IMR-90 (cell line): ENCODE measurements at regions not wholly inside any gene's neighbourhood (a gene's known extent, or its start where the extent isn't known, plus 50 kb on each side); places are given as distances from the start of the nearest gene placed in this dataset.

Experiments
- ATAC-seq: fragments of 200-7000 bp; cut with Tn5 transposase; 2 replicates; pipeline ENCODE4 v1.9.1; 2020; ENCODE audit warnings: low read depth, mild to moderate bottlenecking, moderate library complexity
- BruUV-seq: library from RNA; stranded (reverse); fragments of 400-500 nt; replicated peaks from 2 replicates; lab custom pipeline; 2021; lab: Mats Ljungman, UMichigan
- CTCF ChIA-PET: fragments of 300-600 bp; formaldehyde crosslinking; extraction: SDS; loops from one replicate; lab custom pipeline; 2021; ENCODE audit warnings: antibody characterized with exemption; lab: Yijun Ruan, JAX
- POLR2A ChIA-PET: fragments of 300-600 bp; sonication (Branson Sonifier 250); formaldehyde crosslinking; loops from one replicate; lab custom pipeline; 2022; ENCODE audit warnings: antibody characterized with exemption; ENCODE audit not compliant: unreplicated experiment; lab: Charles Lee
- DNase-seq: peaks from one replicate; pipeline ENCODE4 v3.0.0; 2013
- H2AFZ ChIP-seq: replicated peaks from 2 replicates; pipeline ENCODE3; 2013; ENCODE audit warnings: low read length, mild to moderate bottlenecking; ENCODE audit not compliant: poor library complexity
- H2AK5ac ChIP-seq: 2 replicates; pipeline ENCODE4 v1.6.1; 2013; ENCODE audit warnings: low read depth, low read length, inconsistent platforms
- H2AK9ac ChIP-seq: replicated peaks from 2 replicates; pipeline ENCODE3; 2013; ENCODE audit warnings: mild to moderate bottlenecking, low read depth, low read length, moderate library complexity; ENCODE audit not compliant: poor library complexity
- H2BK120ac ChIP-seq: 2 replicates; pipeline ENCODE4 v1.6.1; 2013; ENCODE audit warnings: low read depth, low read length, inconsistent platforms
- H2BK15ac ChIP-seq: 3 replicates; pipeline ENCODE4 v1.6.1; 2013; ENCODE audit warnings: low read depth, low read length, inconsistent platforms
- H2BK20ac ChIP-seq: 2 replicates; pipeline ENCODE4 v1.6.1; 2013; ENCODE audit warnings: low read depth, mild to moderate bottlenecking, inconsistent platforms, low read length, moderate library complexity
- H2BK5ac ChIP-seq: 2 replicates; pipeline ENCODE4 v1.6.1; 2013; ENCODE audit warnings: mild to moderate bottlenecking, low read depth, low read length, inconsistent platforms; ENCODE audit not compliant: poor library complexity, severe bottlenecking
- H3K14ac ChIP-seq: replicated peaks from 2 replicates; pipeline ENCODE4 v1.6.1; 2013; ENCODE audit warnings: low read depth, low read length, inconsistent platforms
- H3K18ac ChIP-seq: 2 replicates; pipeline ENCODE4 v1.6.1; 2013; ENCODE audit warnings: low read depth, low read length, control low read depth
- H3K23ac ChIP-seq: 2 replicates; pipeline ENCODE4 v1.6.1; 2013; ENCODE audit warnings: low read depth, low read length, inconsistent platforms
- H3K27ac ChIP-seq: 2 replicates; pipeline ENCODE4 v1.5.1; 2013; ENCODE audit warnings: mild to moderate bottlenecking, control low read depth, low read length; ENCODE audit not compliant: insufficient read depth
- H3K27me3 ChIP-seq: 2 replicates; pipeline ENCODE4 v1.6.1; 2013; ENCODE audit warnings: low read length; ENCODE audit not compliant: control insufficient read depth, insufficient read depth
- H3K36me3 ChIP-seq: 2 replicates; pipeline ENCODE4 v1.6.1; 2013; ENCODE audit warnings: low read length, mixed read lengths; ENCODE audit not compliant: control insufficient read depth, insufficient read depth
- H3K4ac ChIP-seq: 2 replicates; pipeline ENCODE4 v1.6.1; 2013; ENCODE audit warnings: low read depth, low read length, inconsistent platforms
- H3K4me1 ChIP-seq: 2 replicates; pipeline ENCODE4 v1.6.1; 2013; ENCODE audit warnings: low read length, mixed read lengths; ENCODE audit not compliant: control insufficient read depth, insufficient read depth
- H3K4me2 ChIP-seq: 2 replicates; pipeline ENCODE4 v1.6.1; 2013; ENCODE audit warnings: low read depth, mild to moderate bottlenecking, control low read depth, low read length, moderate library complexity
- H3K4me3 ChIP-seq: 2 replicates; pipeline ENCODE4 v1.5.1; 2013; ENCODE audit warnings: low read depth, mild to moderate bottlenecking, control low read depth, low read length, moderate library complexity; ENCODE audit not compliant: insufficient read depth
- H3K56ac ChIP-seq: 2 replicates; pipeline ENCODE4 v1.6.1; 2013; ENCODE audit warnings: low read length, inconsistent platforms; ENCODE audit not compliant: insufficient read depth; ENCODE audit errors: extremely low read depth
- H3K79me1 ChIP-seq, 2 experiments: 2 replicates each; pipeline ENCODE4 v1.6.1; 2013; ENCODE audit warnings: low read length in 2 of 2, inconsistent platforms in 1 of 2, low read depth in 1 of 2
- H3K9ac ChIP-seq: 2 replicates; pipeline ENCODE4 v1.6.1; 2013; ENCODE audit warnings: low read depth, low read length, control low read depth
- H3K9me1 ChIP-seq: 2 replicates; pipeline ENCODE4 v1.6.1; 2013; ENCODE audit warnings: low read length, inconsistent platforms; ENCODE audit not compliant: insufficient read depth
- H3K9me3 ChIP-seq: 2 replicates; pipeline ENCODE4 v1.6.1; 2013; ENCODE audit warnings: low read length; ENCODE audit not compliant: control insufficient read depth, insufficient read depth
- H4K20me1 ChIP-seq: 2 replicates; pipeline ENCODE4 v1.6.1; 2013; ENCODE audit warnings: low read length, inconsistent platforms; ENCODE audit not compliant: insufficient read depth
- H4K5ac ChIP-seq: 2 replicates; pipeline ENCODE4 v1.6.1; 2013; ENCODE audit warnings: mild to moderate bottlenecking, low read depth, low read length, control low read depth
- H4K8ac ChIP-seq, 2 experiments: 2 replicates each; pipeline ENCODE4 v1.6.1; 2013; ENCODE audit warnings: low read depth in 2 of 2, low read length in 2 of 2, control low read depth in 1 of 2, inconsistent platforms in 1 of 2
- H4K91ac ChIP-seq: 2 replicates; pipeline ENCODE4 v1.6.1; 2013; ENCODE audit warnings: low read depth, low read length, inconsistent platforms; ENCODE audit not compliant: insufficient read depth
- BHLHE40 ChIP-seq: fragments of 150-350 bp; IDR thresholded peaks from 2 replicates; pipeline ENCODE4 v1.6.1; 2016; ENCODE audit warnings: mild to moderate bottlenecking, low read depth, low read length
- CEBPB ChIP-seq: IDR thresholded peaks from 2 replicates; pipeline ENCODE4 v1.6.1; 2012; ENCODE audit warnings: low read depth, low read length, improper control_type of control experiment
- CHD1 ChIP-seq: IDR thresholded peaks from 2 replicates; pipeline ENCODE4 v1.6.1; 2012; ENCODE audit warnings: low read depth, low read length, improper control_type of control experiment
- CTCF ChIP-seq: conservative IDR thresholded peaks from 2 replicates; pipeline ENCODE4 v1.5.1; 2012; ENCODE audit warnings: mild to moderate bottlenecking, low read depth, low read length, improper control_type of control experiment
- ELK1 ChIP-seq: fragments of 150-350 bp; IDR thresholded peaks from 2 replicates; pipeline ENCODE4 v1.6.1; 2016; ENCODE audit warnings: low read depth, mild to moderate bottlenecking, low read length, moderate library complexity, borderline replicate concordance
- MAFK ChIP-seq: IDR thresholded peaks from 2 replicates; pipeline ENCODE4 v1.6.1; 2012; ENCODE audit warnings: low read depth, low read length, improper control_type of control experiment
- MAZ ChIP-seq: IDR thresholded peaks from 2 replicates; pipeline ENCODE4 v1.6.1; 2012; ENCODE audit warnings: low read depth, mild to moderate bottlenecking, low read length, improper control_type of control experiment, moderate library complexity, borderline replicate concordance
- MXI1 ChIP-seq: IDR thresholded peaks from 2 replicates; pipeline ENCODE4 v1.6.1; 2012; ENCODE audit warnings: low read depth, mild to moderate bottlenecking, low read length, moderate library complexity, borderline replicate concordance
- POLR2A ChIP-seq: IDR thresholded peaks from 2 replicates; pipeline ENCODE4 v1.6.1; 2012; ENCODE audit warnings: mild to moderate bottlenecking, low read depth, low read length
- RCOR1 ChIP-seq: IDR thresholded peaks from 2 replicates; pipeline ENCODE4 v1.6.1; 2012; ENCODE audit warnings: mild to moderate bottlenecking, low read length, improper control_type of control experiment; ENCODE audit not compliant: insufficient replicate concordance
- RFX5 ChIP-seq: IDR thresholded peaks from 2 replicates; pipeline ENCODE4 v1.8.0; 2012; ENCODE audit warnings: low read depth, mild to moderate bottlenecking, low read length, moderate library complexity
- SMC3 ChIP-seq: fragments of 150-350 bp; IDR thresholded peaks from 2 replicates; pipeline ENCODE4 v1.6.1; 2016; ENCODE audit warnings: low read depth, mild to moderate bottlenecking, antibody characterized with exemption, low read length, moderate library complexity
- WGBS, 2 experiments: methylation state at CpG; one replicate each; pipeline versions ENCODE4 v1.1.5 to v1.1.7; 2013; ENCODE audit warnings: missing lambda C conversion rate in 2 of 2; ENCODE audit not compliant: insufficient read length in 1 of 2; ENCODE audit errors: extremely low coverage in 2 of 2; 5-methylcytosine and 5-hydroxymethylcytosine counted together
- dilution Hi-C: fragments of 300-500 bp; cut with HindIII; formaldehyde crosslinking; loops from one replicate; pipeline ENCODE4 v1.14.3; 2018; ENCODE audit warnings: low sequenced_read_pairs; ENCODE audit not compliant: unreplicated experiment
- in situ Hi-C: fragments of 300-500 bp; cut with MboI; formaldehyde crosslinking; loops from 3 replicates; pipeline ENCODE4 v1.14.3; 2019; ENCODE audit warnings: low sequenced_read_pairs, inconsistent platforms, mixed read lengths
- intact Hi-C: fragments of 100-400 bp; cut with micrococcal nuclease; formaldehyde crosslinking; loops from 2 replicates; pipeline ENCODE4 v1.10.0; 2022
- TF ChIP-seq, protein P1 (sequence below): fragments of 150-350 bp; IDR thresholded peaks from 2 replicates; pipeline ENCODE4 v1.6.1; 2017; ENCODE audit warnings: mild to moderate bottlenecking, antibody characterized with exemption, low read length, low read depth

- TF ChIP-seq ELK1 = no peak
Measured at GRCh38 chr18:32549248-32550110, 78.8 kb upstream of the GAREM1 start (continued).

DNA sequence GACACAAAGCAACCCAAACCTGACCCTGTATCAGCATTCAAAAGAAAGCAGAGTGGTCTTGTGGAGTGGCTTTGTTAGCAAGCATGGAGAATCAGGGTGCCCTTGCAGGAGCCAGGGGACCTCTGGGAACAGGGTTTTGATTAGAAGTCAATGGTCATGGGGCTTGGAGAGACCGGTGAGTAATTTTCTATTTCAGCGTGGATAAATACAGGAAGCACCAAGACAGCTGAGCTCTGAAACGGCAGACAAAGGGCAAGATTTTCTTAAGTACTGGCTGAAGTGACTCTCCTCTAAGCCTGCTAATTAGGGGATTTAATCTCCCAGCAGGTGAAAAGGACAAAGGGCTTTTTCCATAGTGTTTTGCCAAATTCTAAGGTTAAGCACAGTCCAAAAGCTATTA, 78.0 kb upstream of the GAREM1 start:
- no peak overlapping the region for H2BK120ac ChIP-seq
- in situ Hi-C loops = no loop called here
- dilution Hi-C loops = no loop called here
- H3K9me3 ChIP-seq = no peaks in the 10 kb centered on the region
- no peak overlapping the region for H2BK5ac ChIP-seq
- H4K5ac ChIP-seq = no peak overlapping the region
- no peak overlapping the region for H3K18ac ChIP-seq
- no peak overlapping the region for H2BK15ac ChIP-seq
- H3K23ac ChIP-seq = no peak overlapping the region
- H3K14ac ChIP-seq = no peak overlapping the region
- no peak overlapping the region for H3K9ac ChIP-seq
- no peaks in the 10 kb centered on the region for H3K27me3 ChIP-seq
- no peak overlapping the region for H4K91ac ChIP-seq
- H2AK9ac ChIP-seq = no peak overlapping the region
- no peak overlapping the region for H3K4ac ChIP-seq
- H3K36me3 ChIP-seq = no peaks in the 10 kb centered on the region
- H2AFZ ChIP-seq = no peak overlapping the region
- no CpG with 5 or more reads among the region's 3 CpGs for WGBS, 2 experiments
- no peak overlapping the region for H3K27ac ChIP-seq
- no peaks in the 10 kb centered on the region for H3K79me1 ChIP-seq
- H3K4me3 ChIP-seq = no peak overlapping the region
- H2AK5ac ChIP-seq = no peak overlapping the region
- no peaks in the 10 kb centered on the region for H3K4me1 ChIP-seq
- ChIA-PET CTCF (interaction anchor here (1.0 to 2.3 kb wide), 6 partner anchors 13 to 390 kb away, joined by 3 to 8 read pairs (median 5); partner anchors contain the start of gene GAREM1), POLR2A (no interaction called here)
- no peak overlapping the region for H4K8ac ChIP-seq
- H4K20me1 ChIP-seq = no peaks in the 10 kb centered on the region
- DNase-seq (no peak), ATAC-seq (no peak)
- H3K4me2 ChIP-seq = no peak overlapping the region
- no peak overlapping the region for H3K56ac ChIP-seq
- intact Hi-C loops = no loop called here
- H2BK20ac ChIP-seq = no peak overlapping the region
- no TSS peak for BruUV-seq
- no peaks in the 10 kb centered on the region for H3K9me1 ChIP-seq
- TF ChIP-seq CEBPB (no peak), CHD1 (no peak), MXI1 (no peak), BHLHE40 (no peak), POLR2A (no peak), SMC3 (no peak), CTCF (no peak), RCOR1 (no peak), MAFK (no peak), MAZ (no peak), RFX5 (no peak)
- TF ChIP-seq, protein P1, sequence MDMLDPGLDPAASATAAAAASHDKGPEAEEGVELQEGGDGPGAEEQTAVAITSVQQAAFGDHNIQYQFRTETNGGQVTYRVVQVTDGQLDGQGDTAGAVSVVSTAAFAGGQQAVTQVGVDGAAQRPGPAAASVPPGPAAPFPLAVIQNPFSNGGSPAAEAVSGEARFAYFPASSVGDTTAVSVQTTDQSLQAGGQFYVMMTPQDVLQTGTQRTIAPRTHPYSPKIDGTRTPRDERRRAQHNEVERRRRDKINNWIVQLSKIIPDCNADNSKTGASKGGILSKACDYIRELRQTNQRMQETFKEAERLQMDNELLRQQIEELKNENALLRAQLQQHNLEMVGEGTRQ = no peak
